ENCODE measurements at regions not wholly inside any gene's neighbourhood (a gene's known extent, or its start where the extent isn't known, plus 50 kb on each side); places are given as distances from the start of the nearest gene placed in this dataset.

GRCh38 chr21:39065917-39066316, 117.3 kb downstream of the PSMG1 start:
- 68 to 76% methylated on average over 2 of the region's 2 CpGs for WGBS, 2 donors
- peaks cover 0 to 26% (median 18%) of the 10 kb centered on the region in 5 donors for H3K4me1 ChIP-seq (ENCODE audit: control insufficient read depth in 5 of 5, insufficient read depth in 5 of 5, low read length in 5 of 5)
- H3K9me3 ChIP-seq (ENCODE audit: control insufficient read depth in 4 of 4, insufficient read depth in 3 of 4, low read length in 3 of 4), result peaks cover 0 to 5% (median 0%) of the 10 kb centered on the region in 4 donors
- TF ChIP-seq CTCF (IDR thresholded peaks at IDR 0.05; ENCODE audit: control extremely low read depth, extremely low read depth), result no peak
- H3K27me3 ChIP-seq (ENCODE audit: control insufficient read depth in 3 of 3, insufficient read depth in 3 of 3, low read length in 2 of 3), result no peaks in the 10 kb centered on the region
- DNase-seq (no peak), ATAC-seq (ENCODE audit: insufficient read depth, low FRiP score) (no peak)
- no peak overlapping the region for H3K27ac ChIP-seq (ENCODE audit: low read depth in 1 of 2, low read length in 1 of 2)
- H3K9ac ChIP-seq (ENCODE audit: insufficient read depth in 1 of 2, low read length in 2 of 2), result peak overlapping the region in 1 of 2 donors; percentile 11
- H3K4me3 ChIP-seq, result no peak overlapping the region
- H3K36me3 ChIP-seq (ENCODE audit: control insufficient read depth in 4 of 4, insufficient read depth in 4 of 4, low read length in 4 of 4), result no peaks in the 10 kb centered on the region

- Histone ChIP-seq H3K27me3 (ENCODE audit: control insufficient read depth in 3 of 3, insufficient read depth in 3 of 3, low read length in 2 of 3) (no peaks in the 10 kb centered on the region), H3K9ac (ENCODE audit: insufficient read depth in 1 of 2, low read length in 2 of 2) (no peak overlapping the region), H3K9me3 (ENCODE audit: control insufficient read depth in 4 of 4, insufficient read depth in 3 of 4, low read length in 3 of 4) (peaks cover 0 to 5% (median 0%) of the 10 kb centered on the region in 4 donors), H3K4me3 (no peak overlapping the region), H3K27ac (ENCODE audit: low read depth in 1 of 2, low read length in 1 of 2) (peak overlapping the region in 1 of 2 donors; percentile 39), H3K36me3 (ENCODE audit: control insufficient read depth in 4 of 4, insufficient read depth in 4 of 4, low read length in 4 of 4) (no peaks in the 10 kb centered on the region), H3K4me1 (ENCODE audit: control insufficient read depth in 5 of 5, insufficient read depth in 5 of 5, low read length in 5 of 5) (peaks cover 0 to 26% (median 18%) of the 10 kb centered on the region in 5 donors)
- TF ChIP-seq CTCF (IDR thresholded peaks at IDR 0.05; ENCODE audit: control extremely low read depth, extremely low read depth), result no peak
- DNase-seq (no peak), ATAC-seq (ENCODE audit: insufficient read depth, low FRiP score) (no peak)
- WGBS, 2 donors, result 78 to 92% methylated on average over 5 of the region's 5 CpGs
Measured at GRCh38 chr21:39064325-39065012, 118.8 kb downstream of the PSMG1 start.

GRCh38 chr21:39063517-39063916, 119.7 kb downstream of the PSMG1 start:
- no peak for TF ChIP-seq CTCF (IDR thresholded peaks at IDR 0.05; ENCODE audit: control extremely low read depth, extremely low read depth)
- H3K4me3 ChIP-seq, result no peak overlapping the region
- no peak overlapping the region for H3K9ac ChIP-seq (ENCODE audit: insufficient read depth in 1 of 2, low read length in 2 of 2)

More at GRCh38 chr21:39063517-39063916, 119.7 kb downstream of the PSMG1 start:
- Histone ChIP-seq H3K36me3 (ENCODE audit: control insufficient read depth in 4 of 4, insufficient read depth in 4 of 4, low read length in 4 of 4) (no peaks in the 10 kb centered on the region), H3K27me3 (ENCODE audit: control insufficient read depth in 3 of 3, insufficient read depth in 3 of 3, low read length in 2 of 3) (no peaks in the 10 kb centered on the region), H3K9me3 (ENCODE audit: control insufficient read depth in 4 of 4, insufficient read depth in 3 of 4, low read length in 3 of 4) (peaks cover 0 to 5% (median 0%) of the 10 kb centered on the region in 4 donors), H3K4me1 (ENCODE audit: control insufficient read depth in 5 of 5, insufficient read depth in 5 of 5, low read length in 5 of 5) (peaks cover 0 to 30% (median 18%) of the 10 kb centered on the region in 5 donors), H3K27ac (ENCODE audit: low read depth in 1 of 2, low read length in 1 of 2) (no peak overlapping the region)
- ATAC-seq (ENCODE audit: insufficient read depth, low FRiP score) (no peak), DNase-seq (no peak)

Data from lung (tissue), 11 donors.